Panc1 (cell line): ENCODE measurements at regions not wholly inside any gene's neighbourhood (a gene's known extent, or its start where the extent isn't known, plus 50 kb on each side); places are given as distances from the start of the nearest gene placed in this dataset.

Experiments used
- ATAC-seq: fragments of 200-7000 bp; cut with Tn5 transposase; 2 replicates; pipeline ENCODE4 v1.9.1; 2020; ENCODE audit warnings: mild to moderate bottlenecking, moderate library complexity
- BruUV-seq: library from RNA; stranded (reverse); fragments of 400-500 nt; replicated peaks from 2 replicates; lab custom pipeline; 2021; lab: Mats Ljungman, UMichigan
- CTCF ChIA-PET: fragments of 300-600 bp; sonication (Branson Sonifier 250); formaldehyde crosslinking; loops from one replicate; lab custom pipeline; 2022; ENCODE audit warnings: antibody characterized with exemption; lab: Charles Lee
- POLR2A ChIA-PET: fragments of 300-600 bp; sonication (Branson Sonifier 250); formaldehyde crosslinking; loops from one replicate; lab custom pipeline; 2022; ENCODE audit warnings: antibody characterized with exemption; lab: Charles Lee
- DNase-seq: peaks from one replicate; pipeline ENCODE4 v3.0.0-alpha.2; 2010; ENCODE audit warnings: low read depth, low spot score
- H3K27ac ChIP-seq: 2 replicates; pipeline ENCODE4 v1.5.1; 2011; ENCODE audit warnings: mild to moderate bottlenecking, low read length, inconsistent platforms
- H3K27me3 ChIP-seq: fragments of 200-500 bp; sonication (Bioruptor generic); 2 replicates; pipeline ENCODE4 v1.6.0; 2014; ENCODE audit warnings: low read length, inconsistent platforms; ENCODE audit not compliant: control insufficient read depth, insufficient read depth
- H3K36me3 ChIP-seq: fragments of 200-500 bp; sonication (Bioruptor generic); 2 replicates; pipeline ENCODE4 v1.5.1; 2014; ENCODE audit warnings: inconsistent platforms, mild to moderate bottlenecking, low read length, moderate library complexity; ENCODE audit not compliant: control insufficient read depth, insufficient read depth
- H3K4me1 ChIP-seq: 2 replicates; pipeline ENCODE4 v1.5.1; 2011; ENCODE audit warnings: inconsistent platforms, mild to moderate bottlenecking, low read length, moderate library complexity; ENCODE audit not compliant: control insufficient read depth, insufficient read depth
- H3K4me3 ChIP-seq, 2 experiments: 2 replicates each; pipeline ENCODE4 v1.5.1; 2011 to 2012; ENCODE audit warnings: low read depth in 2 of 2, low read length in 2 of 2, mild to moderate bottlenecking in 2 of 2, inconsistent platforms in 1 of 2, moderate library complexity in 1 of 2
- H3K9me3 ChIP-seq: fragments of 200-500 bp; sonication (Bioruptor generic); 2 replicates; pipeline ENCODE4 v1.5.1; 2014; ENCODE audit warnings: low read depth, mild to moderate bottlenecking, inconsistent platforms, low read length, moderate library complexity; ENCODE audit not compliant: control insufficient read depth, insufficient read depth
- POLR2AphosphoS5 ChIP-seq: IDR thresholded peaks from 2 replicates; pipeline ENCODE4 v1.6.1; 2012; ENCODE audit warnings: mild to moderate bottlenecking, low read depth, low read length, moderate library complexity
- SIN3A ChIP-seq: IDR thresholded peaks from 2 replicates; pipeline ENCODE4 v1.6.1; 2012; ENCODE audit warnings: low read depth, mild to moderate bottlenecking, low read length, moderate library complexity, borderline replicate concordance; ENCODE audit not compliant: insufficient read depth
- TCF7L2 ChIP-seq: IDR thresholded peaks from 2 replicates; pipeline ENCODE4 v1.6.1; 2011; ENCODE audit warnings: mild to moderate bottlenecking, low read depth, low read length, inconsistent platforms
- in situ Hi-C: cut with HindIII; loops from 2 replicates; pipeline ENCODE4 v1.10.0; 2016; ENCODE audit warnings: low sequenced_read_pairs, low pct_unique_long_range_greater_than_20kb
- intact Hi-C: fragments of 100-400 bp; cut with micrococcal nuclease; formaldehyde crosslinking; loops from one replicate; pipeline ENCODE4 v1.10.0; 2022; ENCODE audit not compliant: unreplicated experiment
- TF ChIP-seq, protein P1 (sequence below): fragments of 450-650 bp; IDR thresholded peaks from 2 replicates; pipeline ENCODE4 v1.5.1; 2017; ENCODE audit warnings: mild to moderate bottlenecking
- TF ChIP-seq, protein P2 (sequence below), 2 experiments: IDR thresholded peaks; 2 replicates each; pipeline ENCODE4 v1.6.1; 2011 to 2012; ENCODE audit warnings: low read depth in 2 of 2, control low read depth in 1 of 2, low read length in 1 of 2, mild to moderate bottlenecking in 1 of 2, moderate library complexity in 1 of 2; ENCODE audit not compliant: insufficient read depth in 1 of 2

DNA sequence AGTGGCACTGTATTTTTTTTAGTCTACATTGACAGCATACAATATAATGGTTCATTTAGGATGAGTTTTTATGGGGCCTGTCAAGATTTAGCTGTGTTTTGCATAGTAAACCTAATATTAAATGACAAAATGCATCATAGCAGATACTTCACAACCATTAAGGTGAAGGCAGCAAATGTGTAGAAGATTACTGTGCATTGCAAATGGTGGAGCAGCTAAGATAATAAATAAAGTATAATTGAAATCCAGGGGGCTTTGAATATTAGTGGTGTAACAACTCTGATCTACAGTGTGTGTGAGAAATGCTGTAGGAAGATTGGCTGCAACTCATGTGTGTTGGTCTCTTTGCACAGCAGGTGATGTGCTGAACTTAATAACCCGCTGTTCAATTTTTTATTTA, 801.9 kb upstream of the CITED2 start:
- Histone ChIP-seq H3K36me3 (no peaks in the 10 kb centered on the region), H3K27me3 (no peaks in the 10 kb centered on the region), H3K9me3 (no peaks in the 10 kb centered on the region), H3K4me1 (no peaks in the 10 kb centered on the region), H3K4me3 (no peak overlapping the region), H3K27ac (no peak overlapping the region)
- DNase-seq = no peak
- ChIA-PET POLR2A (no interaction called here), CTCF (no interaction called here)
- ATAC-seq = no peak
- intact Hi-C loops (no loop called here), in situ Hi-C loops (no loop called here)
- BruUV-seq = no TSS peak
- TF ChIP-seq, protein P1, sequence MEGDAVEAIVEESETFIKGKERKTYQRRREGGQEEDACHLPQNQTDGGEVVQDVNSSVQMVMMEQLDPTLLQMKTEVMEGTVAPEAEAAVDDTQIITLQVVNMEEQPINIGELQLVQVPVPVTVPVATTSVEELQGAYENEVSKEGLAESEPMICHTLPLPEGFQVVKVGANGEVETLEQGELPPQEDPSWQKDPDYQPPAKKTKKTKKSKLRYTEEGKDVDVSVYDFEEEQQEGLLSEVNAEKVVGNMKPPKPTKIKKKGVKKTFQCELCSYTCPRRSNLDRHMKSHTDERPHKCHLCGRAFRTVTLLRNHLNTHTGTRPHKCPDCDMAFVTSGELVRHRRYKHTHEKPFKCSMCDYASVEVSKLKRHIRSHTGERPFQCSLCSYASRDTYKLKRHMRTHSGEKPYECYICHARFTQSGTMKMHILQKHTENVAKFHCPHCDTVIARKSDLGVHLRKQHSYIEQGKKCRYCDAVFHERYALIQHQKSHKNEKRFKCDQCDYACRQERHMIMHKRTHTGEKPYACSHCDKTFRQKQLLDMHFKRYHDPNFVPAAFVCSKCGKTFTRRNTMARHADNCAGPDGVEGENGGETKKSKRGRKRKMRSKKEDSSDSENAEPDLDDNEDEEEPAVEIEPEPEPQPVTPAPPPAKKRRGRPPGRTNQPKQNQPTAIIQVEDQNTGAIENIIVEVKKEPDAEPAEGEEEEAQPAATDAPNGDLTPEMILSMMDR = no peak
- TF ChIP-seq POLR2AphosphoS5 = no peak
- no peak for TF ChIP-seq TCF7L2
- TF ChIP-seq, protein P2, sequence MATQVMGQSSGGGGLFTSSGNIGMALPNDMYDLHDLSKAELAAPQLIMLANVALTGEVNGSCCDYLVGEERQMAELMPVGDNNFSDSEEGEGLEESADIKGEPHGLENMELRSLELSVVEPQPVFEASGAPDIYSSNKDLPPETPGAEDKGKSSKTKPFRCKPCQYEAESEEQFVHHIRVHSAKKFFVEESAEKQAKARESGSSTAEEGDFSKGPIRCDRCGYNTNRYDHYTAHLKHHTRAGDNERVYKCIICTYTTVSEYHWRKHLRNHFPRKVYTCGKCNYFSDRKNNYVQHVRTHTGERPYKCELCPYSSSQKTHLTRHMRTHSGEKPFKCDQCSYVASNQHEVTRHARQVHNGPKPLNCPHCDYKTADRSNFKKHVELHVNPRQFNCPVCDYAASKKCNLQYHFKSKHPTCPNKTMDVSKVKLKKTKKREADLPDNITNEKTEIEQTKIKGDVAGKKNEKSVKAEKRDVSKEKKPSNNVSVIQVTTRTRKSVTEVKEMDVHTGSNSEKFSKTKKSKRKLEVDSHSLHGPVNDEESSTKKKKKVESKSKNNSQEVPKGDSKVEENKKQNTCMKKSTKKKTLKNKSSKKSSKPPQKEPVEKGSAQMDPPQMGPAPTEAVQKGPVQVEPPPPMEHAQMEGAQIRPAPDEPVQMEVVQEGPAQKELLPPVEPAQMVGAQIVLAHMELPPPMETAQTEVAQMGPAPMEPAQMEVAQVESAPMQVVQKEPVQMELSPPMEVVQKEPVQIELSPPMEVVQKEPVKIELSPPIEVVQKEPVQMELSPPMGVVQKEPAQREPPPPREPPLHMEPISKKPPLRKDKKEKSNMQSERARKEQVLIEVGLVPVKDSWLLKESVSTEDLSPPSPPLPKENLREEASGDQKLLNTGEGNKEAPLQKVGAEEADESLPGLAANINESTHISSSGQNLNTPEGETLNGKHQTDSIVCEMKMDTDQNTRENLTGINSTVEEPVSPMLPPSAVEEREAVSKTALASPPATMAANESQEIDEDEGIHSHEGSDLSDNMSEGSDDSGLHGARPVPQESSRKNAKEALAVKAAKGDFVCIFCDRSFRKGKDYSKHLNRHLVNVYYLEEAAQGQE (IDR thresholded peaks at IDR 0.05; ENCODE audit: insufficient read depth in 1 of 2, low read depth in 2 of 2, low read length in 1 of 2) = no peak
- TF ChIP-seq SIN3A = no peak

DNA sequence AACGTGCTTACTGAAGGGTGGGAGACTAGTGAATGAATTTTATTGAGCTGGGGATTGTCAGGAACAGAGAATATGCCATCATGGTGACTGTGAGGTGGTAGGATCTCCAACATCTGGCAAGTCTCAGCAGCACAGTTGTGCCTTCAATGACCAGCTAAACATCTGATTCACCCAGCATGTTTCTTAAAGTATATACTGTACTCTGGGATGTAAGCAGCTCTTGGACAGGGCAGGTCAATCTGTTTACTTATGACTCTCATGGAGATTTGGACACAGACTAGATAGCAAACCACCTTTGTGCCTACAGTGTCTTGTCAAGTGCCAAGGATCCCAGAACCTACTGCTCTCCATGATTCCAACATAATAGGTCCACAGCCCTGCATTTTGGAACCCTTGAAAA, 801.0 kb upstream of the CITED2 start:
- Histone ChIP-seq H3K36me3 (no peaks in the 10 kb centered on the region), H3K27me3 (no peaks in the 10 kb centered on the region), H3K4me3 (no peak overlapping the region), H3K4me1 (no peaks in the 10 kb centered on the region), H3K27ac (no peak overlapping the region), H3K9me3 (no peaks in the 10 kb centered on the region)
- DNase-seq (no peak), ATAC-seq (no peak)
- intact Hi-C loops (no loop called here), in situ Hi-C loops (no loop called here)
- TF ChIP-seq, protein P1 = no peak
- TF ChIP-seq, protein P2 (IDR thresholded peaks at IDR 0.05; ENCODE audit: insufficient read depth in 1 of 2, low read depth in 2 of 2, low read length in 1 of 2) = no peak
- no peak for TF ChIP-seq POLR2AphosphoS5
- no peak for TF ChIP-seq TCF7L2
- TF ChIP-seq SIN3A = no peak
- no TSS peak for BruUV-seq
- ChIA-PET POLR2A (no interaction called here), CTCF (no interaction called here)
